T47D (cell line): ENCODE measurements at regions not wholly inside any gene's neighbourhood (a gene's known extent, or its start where the extent isn't known, plus 50 kb on each side); places are given as distances from the start of the nearest gene placed in this dataset.

ENCODE experiments used
- DNase-seq, 2 experiments: peaks; one replicate each; pipeline versions ENCODE4 v3.0.0 to v3.0.0-alpha.2; 2011 to 2012; ENCODE audit warnings: low read depth in 1 of 2, low spot score in 1 of 2
- JUND ChIP-seq: IDR thresholded peaks from 2 replicates; pipeline ENCODE4 v1.6.1; 2012; ENCODE audit warnings: low read depth
- in situ Hi-C: cut with HindIII; loops from 2 replicates; pipeline ENCODE4 v1.10.0; 2016; ENCODE audit warnings: low sequenced_read_pairs, low pct_unique_long_range_greater_than_20kb

GRCh38 chr15:69535101-69535638, 82.6 kb downstream of the RPLP1 start:
- no peak for TF ChIP-seq JUND
- no peak for DNase-seq
- in situ Hi-C loops = no loop called here

GRCh38 chr15:69535998-69536397, 83.4 kb downstream of the RPLP1 start:
- in situ Hi-C loops = no loop called here
- no peak for DNase-seq
- no peak for TF ChIP-seq JUND

GRCh38 chr15:69536726-69537512, 84.3 kb downstream of the RPLP1 start:
- no peak for DNase-seq
- in situ Hi-C loops = no loop called here
- no peak for TF ChIP-seq JUND

DNA sequence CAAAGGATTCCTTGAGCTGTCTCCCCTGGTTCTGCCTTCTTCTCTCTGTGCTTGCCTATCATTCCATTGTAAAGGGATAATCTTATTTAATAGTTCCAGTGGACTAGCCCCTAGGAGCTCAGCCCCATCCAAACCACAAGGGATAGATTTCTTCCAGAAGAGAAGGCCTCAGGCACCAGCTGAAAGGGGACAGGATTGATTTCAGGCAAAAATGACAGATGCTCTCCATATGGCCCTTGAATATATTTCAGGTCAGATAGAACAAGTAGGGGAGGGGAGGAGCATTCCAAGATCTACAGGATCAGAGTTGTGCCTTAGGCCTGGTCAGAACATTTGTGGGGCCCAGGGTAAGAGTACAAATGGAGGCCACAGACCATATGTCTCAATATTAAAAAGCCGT, 85.3 kb downstream of the RPLP1 start:
- no peak for TF ChIP-seq JUND
- DNase-seq = no peak
- in situ Hi-C loops = no loop called here

DNA sequence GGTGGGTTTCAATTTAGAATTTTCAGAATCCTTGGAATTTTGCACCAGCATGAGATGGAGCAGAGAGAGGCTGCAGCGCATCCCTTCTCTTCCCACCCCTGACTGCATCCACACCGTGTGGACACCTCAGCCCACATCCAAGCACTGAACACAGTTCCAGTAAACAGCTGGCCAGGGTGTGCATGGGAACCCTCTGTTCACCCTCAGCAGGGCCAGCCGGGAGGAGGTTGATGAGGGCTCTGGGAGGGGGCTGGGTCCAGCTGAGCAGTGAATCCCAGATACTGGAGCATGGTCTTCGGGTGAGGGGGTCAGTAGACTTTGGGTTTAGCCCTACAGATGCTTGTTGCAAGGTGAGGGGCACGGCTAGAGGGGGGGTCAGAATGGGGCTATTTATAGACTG, 85.8 kb downstream of the RPLP1 start:
- DNase-seq = no peak
- in situ Hi-C loops = no loop called here
- TF ChIP-seq JUND = no peak

DNA sequence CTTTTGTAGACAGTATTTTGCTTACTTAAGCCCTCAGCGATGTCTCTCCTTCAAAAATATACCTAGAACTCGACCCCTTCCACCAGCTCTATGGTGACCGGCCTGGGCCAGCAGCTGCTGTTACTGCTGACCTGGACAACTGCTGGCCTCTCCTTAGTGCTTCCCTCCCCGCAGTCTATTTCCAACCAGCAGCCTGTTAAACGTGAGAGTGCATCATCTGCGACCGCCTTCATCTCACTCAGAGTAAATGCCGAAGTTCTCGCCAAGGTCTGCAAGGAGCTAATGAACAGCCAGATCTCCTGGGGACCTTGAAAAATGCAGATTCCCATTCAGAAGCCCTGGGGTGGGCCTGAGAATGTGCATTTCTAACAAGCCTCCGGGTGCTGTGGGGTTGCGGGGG, 86.7 kb downstream of the RPLP1 start:
- no peak for DNase-seq
- in situ Hi-C loops = no loop called here
- TF ChIP-seq JUND = no peak

- no peak for TF ChIP-seq JUND
- in situ Hi-C loops = no loop called here
Measured at GRCh38 chr15:69540622-69541021, 88.0 kb downstream of the RPLP1 start.

GRCh38 chr15:69542028-69542427, 89.4 kb downstream of the RPLP1 start:
- no peak for DNase-seq
- in situ Hi-C loops = no loop called here
- TF ChIP-seq JUND = no peak

More at GRCh38 chr15:69540622-69541021, 88.0 kb downstream of the RPLP1 start:
- no peak for DNase-seq

GRCh38 chr15:69543681-69544364, 91.2 kb downstream of the RPLP1 start:
- in situ Hi-C loops = no loop called here
- no peak for TF ChIP-seq JUND
- DNase-seq = no peak

- in situ Hi-C loops = no loop called here
- no peak for DNase-seq
- TF ChIP-seq JUND = no peak
Measured at GRCh38 chr15:69544365-69545113, 91.9 kb downstream of the RPLP1 start.

DNA sequence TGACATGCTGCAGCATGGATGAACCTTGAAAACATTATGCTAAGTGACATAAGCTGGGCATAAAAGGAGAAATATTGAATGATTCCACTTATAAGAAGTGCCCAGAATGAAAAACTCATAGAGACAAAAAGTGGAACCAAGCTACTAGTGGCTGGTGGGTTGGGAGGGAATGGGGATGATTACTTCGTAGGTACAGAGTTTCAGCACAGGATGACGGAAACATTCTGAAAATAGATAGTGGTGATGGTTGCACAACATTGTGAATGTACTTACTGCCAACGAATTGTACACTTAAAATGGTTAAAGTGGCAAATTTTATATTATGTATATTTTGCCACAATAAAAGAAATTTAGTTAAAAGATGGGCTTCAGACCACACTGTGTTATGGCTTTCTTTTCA, 93.6 kb downstream of the RPLP1 start:
- in situ Hi-C loops = no loop called here
- DNase-seq = no peak
- no peak for TF ChIP-seq JUND

- no peak for TF ChIP-seq JUND
- in situ Hi-C loops = no loop called here
- no peak for DNase-seq
Measured at GRCh38 chr15:69548395-69549180, 96.0 kb downstream of the RPLP1 start.
